GM12872 (cell line): ENCODE measurements at regions not wholly inside any gene's neighbourhood (a gene's known extent, or its start where the extent isn't known, plus 50 kb on each side); places are given as distances from the start of the nearest gene placed in this dataset.

Source experiments
- CTCF ChIP-seq: IDR thresholded peaks from 3 replicates; pipeline ENCODE4 v1.5.1; 2011; ENCODE audit warnings: low read depth, mild to moderate bottlenecking, low read length, moderate library complexity; ENCODE audit not compliant: insufficient read depth

- no peak for TF ChIP-seq CTCF
Measured at GRCh38 chr1:55412060-55412459, 196.9 kb upstream of the USP24 start.

- no peak for TF ChIP-seq CTCF
Measured at GRCh38 chr1:55402671-55403464, 187.7 kb upstream of the USP24 start.

GRCh38 chr1:55402142-55402541 lies 187.0 kb upstream of the USP24 start:
- TF ChIP-seq CTCF: no peak

- TF ChIP-seq CTCF: no peak
Measured at GRCh38 chr1:55400508-55400907, 185.3 kb upstream of the USP24 start.

- TF ChIP-seq CTCF: no peak
Measured at GRCh38 chr1:55399346-55399745, 184.2 kb upstream of the USP24 start.

GRCh38 chr1:55396381-55396891 lies 181.3 kb upstream of the USP24 start:
- TF ChIP-seq CTCF: no peak

GRCh38 chr1:55388960-55389359 lies 173.8 kb upstream of the USP24 start:
- no peak for TF ChIP-seq CTCF
